Bronchial epithelial cell (primary cell): ENCODE measurements at regions not wholly inside any gene's neighbourhood (a gene's known extent, or its start where the extent isn't known, plus 50 kb on each side); places are given as distances from the start of the nearest gene placed in this dataset.
A peak's percentile ranks its signal among the peaks of the same experiment; 100 is the strongest.

Experiments used
- DNase-seq: peaks from one replicate; pipeline ENCODE4 v3.0.0-alpha.2; 2010; ENCODE audit warnings: low read depth
- FAIRE-seq: peaks from 2 replicates; lab custom pipeline; 2011; peaks lifted over from hg19 to GRCh38; lab: Jason Lieb, UNC
- H3K27me3 ChIP-seq: 2 replicates; pipeline ENCODE4 v1.5.1; 2011; ENCODE audit warnings: low read length; ENCODE audit not compliant: control insufficient read depth, insufficient read depth
- H3K36me3 ChIP-seq: 2 replicates; pipeline ENCODE4 v1.5.1; 2011; ENCODE audit warnings: low read length; ENCODE audit not compliant: control insufficient read depth, insufficient read depth
- H3K4me3 ChIP-seq: 2 replicates; pipeline ENCODE4 v1.5.1; 2011; ENCODE audit warnings: mild to moderate bottlenecking, low read depth, low read length, control low read depth
- TF ChIP-seq, protein P1 (sequence below): IDR thresholded peaks from 2 replicates; pipeline ENCODE4 v1.5.1; 2011; ENCODE audit warnings: mild to moderate bottlenecking, moderate library complexity, low read length, control low read depth, inconsistent platforms; ENCODE audit not compliant: insufficient read depth, severe bottlenecking

DNA sequence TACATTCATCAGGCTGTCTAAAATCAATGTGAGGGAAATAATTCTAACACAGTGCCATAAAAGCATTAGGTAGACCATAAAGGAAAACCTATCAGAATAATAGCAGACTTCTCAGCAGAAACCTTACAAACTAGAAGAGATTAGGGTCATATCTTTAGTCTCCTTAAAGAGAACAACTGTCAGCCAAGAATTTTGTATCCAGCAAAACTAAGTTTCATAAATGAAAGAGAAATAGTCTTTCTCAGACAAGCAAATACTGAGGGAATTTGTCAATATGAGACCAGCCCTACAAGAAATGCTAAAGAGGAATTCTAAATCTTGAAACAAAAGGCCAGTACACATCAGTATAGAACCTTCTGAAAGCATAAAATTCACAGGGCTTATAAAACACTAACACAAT, 482.0 kb downstream of the SATB2 start:
- no peaks in the 10 kb centered on the region for H3K36me3 ChIP-seq
- TF ChIP-seq, protein P1, sequence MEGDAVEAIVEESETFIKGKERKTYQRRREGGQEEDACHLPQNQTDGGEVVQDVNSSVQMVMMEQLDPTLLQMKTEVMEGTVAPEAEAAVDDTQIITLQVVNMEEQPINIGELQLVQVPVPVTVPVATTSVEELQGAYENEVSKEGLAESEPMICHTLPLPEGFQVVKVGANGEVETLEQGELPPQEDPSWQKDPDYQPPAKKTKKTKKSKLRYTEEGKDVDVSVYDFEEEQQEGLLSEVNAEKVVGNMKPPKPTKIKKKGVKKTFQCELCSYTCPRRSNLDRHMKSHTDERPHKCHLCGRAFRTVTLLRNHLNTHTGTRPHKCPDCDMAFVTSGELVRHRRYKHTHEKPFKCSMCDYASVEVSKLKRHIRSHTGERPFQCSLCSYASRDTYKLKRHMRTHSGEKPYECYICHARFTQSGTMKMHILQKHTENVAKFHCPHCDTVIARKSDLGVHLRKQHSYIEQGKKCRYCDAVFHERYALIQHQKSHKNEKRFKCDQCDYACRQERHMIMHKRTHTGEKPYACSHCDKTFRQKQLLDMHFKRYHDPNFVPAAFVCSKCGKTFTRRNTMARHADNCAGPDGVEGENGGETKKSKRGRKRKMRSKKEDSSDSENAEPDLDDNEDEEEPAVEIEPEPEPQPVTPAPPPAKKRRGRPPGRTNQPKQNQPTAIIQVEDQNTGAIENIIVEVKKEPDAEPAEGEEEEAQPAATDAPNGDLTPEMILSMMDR: no peak
- H3K4me3 ChIP-seq: no peak overlapping the region
- no peak for FAIRE-seq
- H3K27me3 ChIP-seq: no peaks in the 10 kb centered on the region
- DNase-seq: no peak

DNA sequence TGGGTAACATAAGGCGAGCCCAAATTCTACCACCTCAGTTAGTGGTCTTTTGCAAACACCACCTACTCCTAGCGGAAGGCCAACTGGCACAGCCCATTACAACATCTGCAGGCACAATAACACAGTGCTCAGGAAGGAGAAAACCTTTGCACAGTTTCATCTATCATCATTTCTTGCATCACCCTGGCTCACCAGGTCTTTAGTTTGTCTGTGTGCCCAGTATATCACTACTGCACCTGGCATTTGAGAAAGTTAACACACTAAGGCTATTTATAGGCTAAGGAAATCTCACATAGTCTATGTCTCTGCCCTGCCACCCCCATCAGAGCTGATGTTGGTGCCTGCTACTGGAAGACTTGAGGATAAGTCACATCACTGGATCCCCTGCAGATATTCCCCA, 484.0 kb downstream of the SATB2 start:
- Histone ChIP-seq H3K4me3 (no peak overlapping the region), H3K27me3 (no peaks in the 10 kb centered on the region), H3K36me3 (no peaks in the 10 kb centered on the region)
- FAIRE-seq (peak; percentile 18), DNase-seq (no peak)
- TF ChIP-seq, protein P1: no peak

DNA sequence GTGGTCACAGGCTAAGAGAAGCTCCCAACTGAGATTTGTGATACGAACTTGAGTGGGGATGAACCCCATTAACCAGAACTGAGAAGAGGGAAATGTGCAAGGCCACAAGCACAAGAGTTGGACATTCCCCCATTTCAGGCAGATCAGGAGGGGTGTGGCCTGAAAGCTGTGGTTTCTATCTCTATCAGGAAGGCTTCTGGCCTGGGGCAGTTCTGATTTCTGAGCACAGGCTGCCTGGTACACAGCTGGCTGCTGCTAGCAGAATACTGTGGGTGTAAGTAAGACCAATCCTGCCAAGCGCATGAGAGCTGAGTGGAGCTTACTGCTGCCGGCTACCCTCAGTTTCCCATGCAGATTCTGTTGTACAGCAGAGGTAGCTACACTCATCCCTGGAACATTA, 484.6 kb downstream of the SATB2 start:
- Histone ChIP-seq H3K4me3 (no peak overlapping the region), H3K36me3 (no peaks in the 10 kb centered on the region), H3K27me3 (no peaks in the 10 kb centered on the region)
- TF ChIP-seq, protein P1: no peak
- FAIRE-seq: no peak
- no peak for DNase-seq

DNA sequence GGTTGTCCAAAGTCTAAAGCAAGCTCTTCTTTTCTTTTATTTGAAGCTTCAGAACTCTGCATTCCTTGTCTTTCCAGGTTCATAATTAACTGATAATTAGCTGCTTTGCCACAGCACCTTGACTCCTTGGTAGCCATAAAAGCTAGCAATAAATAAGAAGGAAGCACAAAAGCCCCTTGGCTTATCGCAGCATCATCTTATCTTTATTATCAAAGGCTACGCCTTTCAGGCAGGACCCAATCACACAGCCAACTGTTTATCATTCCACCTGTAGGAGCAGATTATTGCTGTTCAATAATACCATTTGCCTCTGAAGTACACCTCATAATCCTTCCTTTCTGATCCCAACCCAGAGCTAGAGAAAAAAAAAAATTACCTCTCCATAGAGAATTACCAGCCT, 489.2 kb downstream of the SATB2 start:
- FAIRE-seq (no peak), DNase-seq (no peak)
- H3K36me3 ChIP-seq: no peaks in the 10 kb centered on the region

DNA sequence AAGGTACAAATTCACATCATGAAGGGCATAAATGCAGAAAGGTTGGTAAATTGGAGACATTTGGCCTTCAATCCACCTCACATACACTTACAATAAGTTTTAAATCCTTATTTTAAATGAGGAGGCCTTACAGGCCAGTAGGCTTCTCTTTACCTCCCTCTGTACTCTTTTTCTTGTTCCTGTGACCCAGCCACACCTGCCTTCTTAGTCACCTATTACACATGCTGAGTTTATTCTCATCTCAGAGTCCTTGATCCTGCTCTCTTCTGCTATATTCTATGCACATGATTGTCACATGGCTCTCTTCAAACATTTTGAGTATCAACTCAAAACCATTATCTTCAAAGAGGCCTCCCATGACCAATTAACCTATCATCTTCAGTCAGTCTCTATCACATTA, 491.5 kb downstream of the SATB2 start:
- Histone ChIP-seq H3K4me3 (no peak overlapping the region), H3K27me3 (no peaks in the 10 kb centered on the region), H3K36me3 (no peaks in the 10 kb centered on the region)
- DNase-seq (peak; percentile 10), FAIRE-seq (no peak)
- TF ChIP-seq, protein P1: no peak

More for the DNA sequence above, 489.2 kb downstream of the SATB2 start:
- Histone ChIP-seq H3K4me3 (no peak overlapping the region), H3K27me3 (no peaks in the 10 kb centered on the region)
- TF ChIP-seq, protein P1: no peak

DNA sequence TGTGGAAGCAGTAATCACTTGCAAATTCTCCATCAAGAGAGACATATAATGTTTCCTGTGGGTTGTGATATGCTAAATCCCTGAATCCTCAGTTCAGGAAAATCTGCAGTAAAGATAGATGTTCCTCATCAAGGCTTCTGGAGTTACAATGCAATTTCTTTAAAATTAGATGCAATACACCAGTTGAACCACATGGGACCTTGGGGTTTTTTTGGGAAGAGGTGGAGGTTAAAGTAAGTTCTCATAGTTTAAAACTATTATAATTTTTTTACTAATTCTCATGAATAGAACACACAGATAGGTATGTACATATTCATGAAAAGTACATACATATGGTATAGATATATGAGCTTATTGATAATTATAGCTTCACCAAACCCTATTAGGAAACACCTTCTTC, 496.2 kb downstream of the SATB2 start:
- H3K36me3 ChIP-seq: no peaks in the 10 kb centered on the region
- FAIRE-seq (no peak), DNase-seq (no peak)
- TF ChIP-seq, protein P1: no peak
- H3K27me3 ChIP-seq: no peaks in the 10 kb centered on the region
- H3K4me3 ChIP-seq: no peak overlapping the region
